ENCODE measurements at regions not wholly inside any gene's neighbourhood (a gene's known extent, or its start where the extent isn't known, plus 50 kb on each side); places are given as distances from the start of the nearest gene placed in this dataset.

DNA sequence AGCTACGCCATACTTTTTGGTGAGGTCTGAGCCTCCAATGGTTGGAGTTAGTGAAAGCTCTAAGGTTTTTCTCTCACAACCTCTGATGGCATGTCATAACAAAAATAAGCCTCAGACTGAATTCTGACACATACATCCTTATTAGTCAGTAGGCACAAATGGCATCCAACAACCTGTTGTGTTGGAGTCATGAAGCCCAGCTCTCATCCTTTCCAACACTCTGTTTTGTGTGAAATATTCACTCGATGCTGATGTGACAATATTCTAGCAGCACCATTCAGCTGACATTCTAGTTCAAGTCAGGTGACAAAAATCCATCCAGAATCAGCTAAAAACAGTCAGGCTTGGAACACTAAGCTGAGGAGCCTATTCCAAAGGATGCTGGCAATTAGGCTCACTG, 603.2 kb upstream of the ID2 start:
- no peak overlapping the region for H3K9ac ChIP-seq (ENCODE audit: low read depth, low read length)
- H3K9me3 ChIP-seq (ENCODE audit: control insufficient read depth, insufficient read depth, low read length) = peaks cover 5% of the 10 kb centered on the region
- no peaks in the 10 kb centered on the region for H3K36me3 ChIP-seq (ENCODE audit: control insufficient read depth, insufficient read depth, low read length)
- no peak overlapping the region for H3K4me3 ChIP-seq (ENCODE audit: low read depth, low read length)
- H3K4me1 ChIP-seq (ENCODE audit: control insufficient read depth, insufficient read depth, low read length) = no peaks in the 10 kb centered on the region
- no peaks in the 10 kb centered on the region for H3K27me3 ChIP-seq (ENCODE audit: control insufficient read depth, insufficient read depth, low read length)

- Histone ChIP-seq H3K9ac (ENCODE audit: low read depth, low read length) (no peak overlapping the region), H3K9me3 (ENCODE audit: control insufficient read depth, insufficient read depth, low read length) (peaks cover 5% of the 10 kb centered on the region), H3K4me3 (ENCODE audit: low read depth, low read length) (no peak overlapping the region), H3K36me3 (ENCODE audit: control insufficient read depth, insufficient read depth, low read length) (no peaks in the 10 kb centered on the region), H3K4me1 (ENCODE audit: control insufficient read depth, insufficient read depth, low read length) (no peaks in the 10 kb centered on the region), H3K27me3 (ENCODE audit: control insufficient read depth, insufficient read depth, low read length) (no peaks in the 10 kb centered on the region)
These were observed 601.8 kb upstream of the ID2 start for GRCh38 chr2:8080063-8080462.

DNA sequence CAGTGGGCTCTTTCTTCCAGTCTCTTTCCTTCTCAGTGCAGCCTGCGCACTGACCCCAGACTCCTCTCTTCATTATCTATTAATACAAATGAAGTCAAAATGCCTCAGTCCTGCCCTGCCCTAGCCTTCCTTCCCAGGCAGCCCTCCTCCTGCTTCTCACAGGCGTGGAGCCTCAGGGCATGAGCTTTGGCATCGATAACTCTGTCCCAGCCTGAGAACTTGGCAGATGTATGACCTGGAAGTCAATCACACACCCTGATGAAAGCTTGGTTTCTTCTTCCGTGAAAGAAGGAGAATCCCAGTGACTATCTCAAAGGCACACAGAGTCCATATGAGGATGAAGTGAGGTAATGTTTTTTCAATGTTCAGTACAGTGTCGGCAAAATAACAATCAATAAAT, 600.7 kb upstream of the ID2 start:
- no peaks in the 10 kb centered on the region for H3K4me1 ChIP-seq (ENCODE audit: control insufficient read depth, insufficient read depth, low read length)
- H3K27me3 ChIP-seq (ENCODE audit: control insufficient read depth, insufficient read depth, low read length) = no peaks in the 10 kb centered on the region
- no peaks in the 10 kb centered on the region for H3K36me3 ChIP-seq (ENCODE audit: control insufficient read depth, insufficient read depth, low read length)
- no peak overlapping the region for H3K4me3 ChIP-seq (ENCODE audit: low read depth, low read length)
- H3K9me3 ChIP-seq (ENCODE audit: control insufficient read depth, insufficient read depth, low read length) = peaks cover 5% of the 10 kb centered on the region
- no peak overlapping the region for H3K9ac ChIP-seq (ENCODE audit: low read depth, low read length)

- H3K9me3 ChIP-seq (ENCODE audit: control insufficient read depth, insufficient read depth, low read length) = no peaks in the 10 kb centered on the region
- no peak overlapping the region for H3K9ac ChIP-seq (ENCODE audit: low read depth, low read length)
- no peak overlapping the region for H3K4me3 ChIP-seq (ENCODE audit: low read depth, low read length)
- no peaks in the 10 kb centered on the region for H3K4me1 ChIP-seq (ENCODE audit: control insufficient read depth, insufficient read depth, low read length)
- no peaks in the 10 kb centered on the region for H3K27me3 ChIP-seq (ENCODE audit: control insufficient read depth, insufficient read depth, low read length)
- H3K36me3 ChIP-seq (ENCODE audit: control insufficient read depth, insufficient read depth, low read length) = no peaks in the 10 kb centered on the region
These were observed 599.0 kb upstream of the ID2 start for GRCh38 chr2:8082840-8083239.

GRCh38 chr2:8086357-8086756, 595.5 kb upstream of the ID2 start:
- H3K9me3 ChIP-seq (ENCODE audit: control insufficient read depth, insufficient read depth, low read length) = no peaks in the 10 kb centered on the region
- no peak overlapping the region for H3K9ac ChIP-seq (ENCODE audit: low read depth, low read length)
- no peaks in the 10 kb centered on the region for H3K36me3 ChIP-seq (ENCODE audit: control insufficient read depth, insufficient read depth, low read length)
- no peak overlapping the region for H3K4me3 ChIP-seq (ENCODE audit: low read depth, low read length)
- H3K4me1 ChIP-seq (ENCODE audit: control insufficient read depth, insufficient read depth, low read length) = no peaks in the 10 kb centered on the region
- H3K27me3 ChIP-seq (ENCODE audit: control insufficient read depth, insufficient read depth, low read length) = no peaks in the 10 kb centered on the region

DNA sequence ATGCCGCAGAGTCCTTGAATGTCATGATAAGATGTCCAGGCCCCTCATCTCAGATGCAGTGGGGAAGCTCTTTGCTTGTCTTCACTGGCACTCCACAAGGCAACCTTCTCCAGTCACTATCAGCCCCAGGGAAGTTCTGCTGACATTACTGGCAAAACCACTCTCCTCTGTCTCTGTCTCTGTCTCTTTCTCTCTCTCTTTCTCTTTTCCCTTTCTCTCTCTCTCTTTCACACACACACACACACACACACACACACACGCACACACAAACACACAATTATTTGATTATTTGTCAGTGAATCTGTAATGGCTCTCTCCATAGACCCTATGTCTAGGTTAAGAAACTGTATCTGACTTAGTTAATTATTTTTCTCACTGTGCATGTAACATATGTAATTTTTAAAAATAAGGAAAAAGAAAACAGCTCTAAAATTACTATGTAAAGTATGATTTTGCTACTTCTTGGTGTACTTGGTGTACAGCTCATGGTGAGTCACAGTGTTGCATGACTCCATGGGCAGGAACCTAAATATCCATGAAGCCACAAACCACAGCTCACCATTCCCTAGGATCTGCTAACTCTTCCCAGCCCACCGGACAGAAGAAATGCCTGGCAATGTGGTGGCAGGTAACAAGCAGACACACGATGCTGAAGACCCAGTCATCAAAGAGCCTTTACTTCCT, 594.9 kb upstream of the ID2 start:
- H3K9ac ChIP-seq (ENCODE audit: low read depth, low read length) = no peak overlapping the region
- H3K27me3 ChIP-seq (ENCODE audit: control insufficient read depth, insufficient read depth, low read length) = no peaks in the 10 kb centered on the region
- no peaks in the 10 kb centered on the region for H3K9me3 ChIP-seq (ENCODE audit: control insufficient read depth, insufficient read depth, low read length)
- H3K4me1 ChIP-seq (ENCODE audit: control insufficient read depth, insufficient read depth, low read length) = no peaks in the 10 kb centered on the region
- H3K36me3 ChIP-seq (ENCODE audit: control insufficient read depth, insufficient read depth, low read length) = no peaks in the 10 kb centered on the region
- no peak overlapping the region for H3K4me3 ChIP-seq (ENCODE audit: low read depth, low read length)

- H3K4me3 ChIP-seq (ENCODE audit: low read depth, low read length) = no peak overlapping the region
- no peaks in the 10 kb centered on the region for H3K27me3 ChIP-seq (ENCODE audit: control insufficient read depth, insufficient read depth, low read length)
- no peaks in the 10 kb centered on the region for H3K4me1 ChIP-seq (ENCODE audit: control insufficient read depth, insufficient read depth, low read length)
- H3K9ac ChIP-seq (ENCODE audit: low read depth, low read length) = no peak overlapping the region
- no peaks in the 10 kb centered on the region for H3K9me3 ChIP-seq (ENCODE audit: control insufficient read depth, insufficient read depth, low read length)
- no peaks in the 10 kb centered on the region for H3K36me3 ChIP-seq (ENCODE audit: control insufficient read depth, insufficient read depth, low read length)
These were observed 594.4 kb upstream of the ID2 start for GRCh38 chr2:8087480-8087840.

DNA sequence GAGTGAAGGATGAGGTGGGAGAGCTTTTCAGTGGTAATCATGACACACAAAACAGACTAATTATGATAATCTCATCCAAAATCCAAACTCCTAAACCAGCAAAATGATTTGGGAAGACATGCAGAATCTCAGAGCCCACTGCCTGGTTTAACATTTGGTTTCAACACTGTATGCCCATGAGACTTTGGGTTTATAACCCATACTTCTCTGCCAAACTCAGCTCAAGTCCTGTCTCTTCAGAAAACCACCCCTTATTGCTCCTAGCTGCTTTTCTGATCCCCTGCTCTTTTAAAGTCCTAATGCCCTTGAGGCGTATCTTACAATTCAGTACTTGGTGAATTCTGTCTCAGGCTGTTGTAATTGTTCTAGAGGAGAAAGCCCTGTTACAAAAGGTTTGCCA, 593.0 kb upstream of the ID2 start:
- H3K4me3 ChIP-seq (ENCODE audit: low read depth, low read length) = no peak overlapping the region
- no peaks in the 10 kb centered on the region for H3K27me3 ChIP-seq (ENCODE audit: control insufficient read depth, insufficient read depth, low read length)
- no peaks in the 10 kb centered on the region for H3K9me3 ChIP-seq (ENCODE audit: control insufficient read depth, insufficient read depth, low read length)
- H3K4me1 ChIP-seq (ENCODE audit: control insufficient read depth, insufficient read depth, low read length) = no peaks in the 10 kb centered on the region
- no peaks in the 10 kb centered on the region for H3K36me3 ChIP-seq (ENCODE audit: control insufficient read depth, insufficient read depth, low read length)
- no peak overlapping the region for H3K9ac ChIP-seq (ENCODE audit: low read depth, low read length)

DNA sequence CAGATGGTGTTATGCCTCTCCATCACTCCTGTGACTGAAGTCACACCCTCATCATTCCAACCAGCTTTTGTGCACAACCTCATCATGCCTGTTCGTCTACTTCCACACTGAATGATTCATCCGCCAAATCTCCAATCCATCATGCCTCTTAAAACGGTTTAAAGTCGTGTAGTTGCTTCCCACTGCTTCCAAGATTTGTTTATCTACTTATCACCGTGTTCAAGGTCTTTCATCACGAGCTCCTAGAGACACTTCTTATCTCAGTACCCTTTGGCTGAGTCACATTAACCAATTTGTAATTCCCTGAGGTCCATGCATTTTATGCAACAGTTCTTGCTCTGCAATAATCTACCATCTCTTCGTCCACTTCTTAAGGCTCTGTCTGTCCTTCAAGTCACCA, 592.3 kb upstream of the ID2 start:
- H3K9me3 ChIP-seq (ENCODE audit: control insufficient read depth, insufficient read depth, low read length) = no peaks in the 10 kb centered on the region
- H3K4me1 ChIP-seq (ENCODE audit: control insufficient read depth, insufficient read depth, low read length) = no peaks in the 10 kb centered on the region
- H3K4me3 ChIP-seq (ENCODE audit: low read depth, low read length) = no peak overlapping the region
- H3K36me3 ChIP-seq (ENCODE audit: control insufficient read depth, insufficient read depth, low read length) = no peaks in the 10 kb centered on the region
- no peak overlapping the region for H3K9ac ChIP-seq (ENCODE audit: low read depth, low read length)
- H3K27me3 ChIP-seq (ENCODE audit: control insufficient read depth, insufficient read depth, low read length) = no peaks in the 10 kb centered on the region

DNA sequence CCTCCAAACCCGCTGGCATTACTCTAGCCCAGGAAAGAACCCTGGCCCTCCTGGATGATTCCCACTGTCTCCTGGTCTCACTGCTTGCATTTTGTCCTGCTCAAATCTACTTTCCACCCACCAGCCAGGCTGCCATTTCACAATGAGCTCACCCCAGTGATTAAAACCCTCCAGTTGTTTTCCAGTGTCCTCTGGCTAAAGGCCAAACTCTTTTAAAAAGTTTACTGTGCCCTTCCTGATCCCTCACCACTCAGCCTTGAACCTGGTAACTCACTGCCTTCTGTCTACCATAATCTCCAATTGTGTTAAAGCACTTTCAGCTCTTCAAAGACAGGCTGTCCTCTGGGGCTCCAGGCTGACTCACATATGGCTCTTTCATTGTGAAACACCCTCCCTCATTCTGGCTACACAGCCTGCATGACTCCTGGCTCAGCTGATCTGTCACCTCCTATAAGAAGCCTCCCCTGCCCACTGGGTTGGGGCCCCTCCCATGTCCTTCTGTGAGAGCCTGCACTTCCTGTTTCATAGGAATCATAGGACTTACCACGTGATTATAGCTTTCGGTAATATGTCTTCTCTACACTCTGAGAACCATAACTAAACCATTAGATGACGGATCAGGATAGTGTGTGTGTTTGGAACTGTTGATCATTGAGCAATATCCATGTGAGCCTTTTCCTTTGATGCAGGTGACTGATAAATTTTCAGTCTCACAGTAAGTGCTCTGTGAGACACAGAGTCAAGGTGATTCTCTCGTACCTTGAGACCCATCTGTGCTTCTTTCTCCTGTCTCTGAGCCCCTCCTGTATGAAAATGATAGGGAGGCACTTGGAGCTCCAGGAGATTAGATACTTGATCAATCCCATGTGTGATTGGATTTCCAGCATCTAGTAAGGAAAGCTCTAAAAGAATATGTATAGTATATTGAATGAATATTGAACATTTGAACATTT, 590.8 kb upstream of the ID2 start:
- no peaks in the 10 kb centered on the region for H3K9me3 ChIP-seq (ENCODE audit: control insufficient read depth, insufficient read depth, low read length)
- H3K4me3 ChIP-seq (ENCODE audit: low read depth, low read length) = no peak overlapping the region
- no peaks in the 10 kb centered on the region for H3K36me3 ChIP-seq (ENCODE audit: control insufficient read depth, insufficient read depth, low read length)
- no peaks in the 10 kb centered on the region for H3K4me1 ChIP-seq (ENCODE audit: control insufficient read depth, insufficient read depth, low read length)
- no peaks in the 10 kb centered on the region for H3K27me3 ChIP-seq (ENCODE audit: control insufficient read depth, insufficient read depth, low read length)
- H3K9ac ChIP-seq (ENCODE audit: low read depth, low read length) = no peak overlapping the region

DNA sequence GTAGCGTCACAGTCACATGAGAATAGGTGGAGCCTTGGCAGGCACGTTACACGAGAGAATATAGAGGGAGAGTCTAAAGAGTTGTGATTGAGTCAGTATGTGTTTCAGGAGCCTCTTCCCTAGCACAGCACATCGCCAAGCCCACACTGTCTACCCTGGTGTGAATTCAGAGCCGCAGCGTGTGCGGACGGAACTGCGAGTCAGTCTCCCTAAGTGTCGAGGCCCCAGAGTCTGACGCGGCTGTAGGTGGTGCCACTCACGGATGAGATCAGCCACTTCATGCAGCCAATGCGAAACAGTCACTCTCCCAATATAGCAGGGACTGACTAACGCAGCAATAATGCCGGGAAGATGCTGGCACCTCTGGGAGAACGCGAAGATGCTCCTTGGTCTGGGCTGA, 587.3 kb upstream of the ID2 start:
- Histone ChIP-seq H3K27me3 (ENCODE audit: control insufficient read depth, insufficient read depth, low read length) (no peaks in the 10 kb centered on the region), H3K4me1 (ENCODE audit: control insufficient read depth, insufficient read depth, low read length) (no peaks in the 10 kb centered on the region), H3K9ac (ENCODE audit: low read depth, low read length) (no peak overlapping the region), H3K36me3 (ENCODE audit: control insufficient read depth, insufficient read depth, low read length) (no peaks in the 10 kb centered on the region), H3K4me3 (ENCODE audit: low read depth, low read length) (no peak overlapping the region), H3K9me3 (ENCODE audit: control insufficient read depth, insufficient read depth, low read length) (no peaks in the 10 kb centered on the region)

- no peaks in the 10 kb centered on the region for H3K9me3 ChIP-seq (ENCODE audit: control insufficient read depth, insufficient read depth, low read length)
- H3K27me3 ChIP-seq (ENCODE audit: control insufficient read depth, insufficient read depth, low read length) = no peaks in the 10 kb centered on the region
- no peak overlapping the region for H3K9ac ChIP-seq (ENCODE audit: low read depth, low read length)
- no peak overlapping the region for H3K4me3 ChIP-seq (ENCODE audit: low read depth, low read length)
- no peaks in the 10 kb centered on the region for H3K4me1 ChIP-seq (ENCODE audit: control insufficient read depth, insufficient read depth, low read length)
- no peaks in the 10 kb centered on the region for H3K36me3 ChIP-seq (ENCODE audit: control insufficient read depth, insufficient read depth, low read length)
These were observed 585.9 kb upstream of the ID2 start for GRCh38 chr2:8095978-8096377.
